OCI-LY7 (cell line): ENCODE measurements at regions not wholly inside any gene's neighbourhood (a gene's known extent, or its start where the extent isn't known, plus 50 kb on each side); places are given as distances from the start of the nearest gene placed in this dataset.

Experiments
- EZH2phosphoT487 ChIP-seq: fragments of 200-600 bp; sonication (generic); IDR thresholded peaks from 2 replicates; pipeline ENCODE4 v1.6.1; 2018; ENCODE audit warnings: low read depth, borderline replicate concordance, mild to moderate bottlenecking, mixed run types, antibody characterized with exemption, low read length, moderate library complexity, mixed read lengths
- TF ChIP-seq, protein P1 (sequence below): fragments of 200-600 bp; sonication (generic); conservative IDR thresholded peaks from 2 replicates; pipeline ENCODE4 v1.5.1; 2014; ENCODE audit warnings: mild to moderate bottlenecking, antibody characterized with exemption, low read length, moderate library complexity, mixed read lengths

DNA sequence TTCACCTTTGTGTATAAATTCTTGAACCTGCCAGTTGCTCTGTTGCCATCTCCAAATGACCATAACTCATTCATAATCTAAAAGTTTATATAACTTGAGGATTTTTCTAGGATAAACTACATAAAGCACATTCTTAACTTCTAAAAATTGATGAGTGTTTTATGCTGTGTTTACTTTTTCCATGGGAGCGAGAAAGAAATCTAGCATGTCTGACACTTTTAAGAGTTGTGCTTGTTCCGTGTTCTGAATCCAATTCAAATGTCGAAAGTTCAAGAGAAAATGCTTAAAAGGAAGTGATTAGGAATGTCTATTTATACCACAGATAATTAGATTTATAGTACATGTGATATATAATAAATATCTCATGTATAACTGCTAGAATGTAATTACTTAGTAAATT is 154.4 kb downstream of the DEPDC1B start:
- TF ChIP-seq, protein P1, sequence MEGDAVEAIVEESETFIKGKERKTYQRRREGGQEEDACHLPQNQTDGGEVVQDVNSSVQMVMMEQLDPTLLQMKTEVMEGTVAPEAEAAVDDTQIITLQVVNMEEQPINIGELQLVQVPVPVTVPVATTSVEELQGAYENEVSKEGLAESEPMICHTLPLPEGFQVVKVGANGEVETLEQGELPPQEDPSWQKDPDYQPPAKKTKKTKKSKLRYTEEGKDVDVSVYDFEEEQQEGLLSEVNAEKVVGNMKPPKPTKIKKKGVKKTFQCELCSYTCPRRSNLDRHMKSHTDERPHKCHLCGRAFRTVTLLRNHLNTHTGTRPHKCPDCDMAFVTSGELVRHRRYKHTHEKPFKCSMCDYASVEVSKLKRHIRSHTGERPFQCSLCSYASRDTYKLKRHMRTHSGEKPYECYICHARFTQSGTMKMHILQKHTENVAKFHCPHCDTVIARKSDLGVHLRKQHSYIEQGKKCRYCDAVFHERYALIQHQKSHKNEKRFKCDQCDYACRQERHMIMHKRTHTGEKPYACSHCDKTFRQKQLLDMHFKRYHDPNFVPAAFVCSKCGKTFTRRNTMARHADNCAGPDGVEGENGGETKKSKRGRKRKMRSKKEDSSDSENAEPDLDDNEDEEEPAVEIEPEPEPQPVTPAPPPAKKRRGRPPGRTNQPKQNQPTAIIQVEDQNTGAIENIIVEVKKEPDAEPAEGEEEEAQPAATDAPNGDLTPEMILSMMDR, result no peak
- no peak for TF ChIP-seq EZH2phosphoT487
